ENCODE measurements at regions not wholly inside any gene's neighbourhood (a gene's known extent, or its start where the extent isn't known, plus 50 kb on each side); places are given as distances from the start of the nearest gene placed in this dataset.

DNA sequence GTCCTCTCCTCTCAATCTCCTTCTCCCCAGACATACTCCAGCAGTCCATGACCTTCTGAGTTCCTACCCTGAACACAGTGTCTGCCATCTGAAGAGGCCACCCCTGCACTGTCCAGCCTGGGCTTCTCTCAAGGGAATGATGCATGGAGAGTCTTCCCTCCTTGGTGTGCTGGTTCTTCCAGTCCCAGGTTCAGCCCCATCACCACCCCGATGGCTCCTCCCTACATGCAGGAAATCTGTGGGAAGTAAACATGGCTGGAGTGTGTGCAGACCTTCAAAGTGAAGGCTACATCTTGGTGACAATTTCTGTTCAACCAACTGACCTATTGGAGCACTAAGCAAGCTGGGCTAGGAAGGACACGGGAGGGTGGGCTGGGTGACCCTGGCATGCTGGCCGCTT lies 121.0 kb upstream of the JAG1 start:
- Histone ChIP-seq H3K27ac (ENCODE audit: poor library complexity, severe bottlenecking) (no peak overlapping the region), H3K27me3 (ENCODE audit: insufficient read depth, poor library complexity, severe bottlenecking) (no peaks in the 10 kb centered on the region)

DNA sequence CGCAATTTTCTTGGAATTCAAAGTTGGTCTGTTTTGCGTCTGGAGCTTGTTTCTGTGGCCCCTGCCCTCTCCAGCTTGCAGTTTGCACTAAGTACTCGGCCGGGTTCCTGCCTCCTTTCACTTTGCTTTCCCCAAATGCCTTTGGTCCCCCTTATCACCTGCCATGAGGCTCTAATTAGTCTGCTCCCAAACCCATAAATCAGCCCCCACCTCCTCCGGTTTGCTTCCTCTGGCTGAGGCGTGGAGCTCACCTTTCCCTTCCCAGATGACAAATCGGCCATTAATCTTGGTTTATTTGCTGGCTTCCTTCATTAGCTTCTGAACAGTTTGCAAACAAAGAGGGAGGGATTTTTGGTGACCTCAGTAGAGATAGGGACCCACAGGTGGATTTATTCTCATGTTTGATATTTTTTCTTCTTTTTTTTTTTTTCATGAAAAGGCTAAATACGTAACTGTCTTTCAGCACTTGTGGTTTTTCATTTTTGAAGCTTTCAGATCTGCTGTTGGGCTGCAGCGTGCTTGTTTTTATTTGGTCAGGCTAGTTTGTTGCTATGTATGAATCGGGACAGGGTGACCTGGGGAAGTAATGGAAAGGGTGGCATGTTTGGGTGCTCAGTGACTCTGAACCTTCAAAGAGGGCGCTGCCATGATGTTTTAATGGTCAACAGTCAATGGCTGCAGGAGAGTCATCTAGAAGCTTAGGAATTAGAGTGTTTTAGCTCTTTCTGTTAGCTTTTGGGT lies 121.7 kb upstream of the JAG1 start:
- Histone ChIP-seq H3K27me3 (ENCODE audit: insufficient read depth, poor library complexity, severe bottlenecking) (no peaks in the 10 kb centered on the region), H3K27ac (ENCODE audit: poor library complexity, severe bottlenecking) (no peak overlapping the region), H3K4me3 (ENCODE audit: severe bottlenecking) (no peak overlapping the region), H3K36me3 (ENCODE audit: low read depth) (no peaks in the 10 kb centered on the region), H3K4me1 (ENCODE audit: insufficient read depth, poor library complexity, severe bottlenecking) (peaks cover 15% of the 10 kb centered on the region), H3K9me3 (ENCODE audit: severe bottlenecking) (no peaks in the 10 kb centered on the region)
- no peak for DNase-seq (ENCODE audit: low spot score)
- TF ChIP-seq, protein P1, sequence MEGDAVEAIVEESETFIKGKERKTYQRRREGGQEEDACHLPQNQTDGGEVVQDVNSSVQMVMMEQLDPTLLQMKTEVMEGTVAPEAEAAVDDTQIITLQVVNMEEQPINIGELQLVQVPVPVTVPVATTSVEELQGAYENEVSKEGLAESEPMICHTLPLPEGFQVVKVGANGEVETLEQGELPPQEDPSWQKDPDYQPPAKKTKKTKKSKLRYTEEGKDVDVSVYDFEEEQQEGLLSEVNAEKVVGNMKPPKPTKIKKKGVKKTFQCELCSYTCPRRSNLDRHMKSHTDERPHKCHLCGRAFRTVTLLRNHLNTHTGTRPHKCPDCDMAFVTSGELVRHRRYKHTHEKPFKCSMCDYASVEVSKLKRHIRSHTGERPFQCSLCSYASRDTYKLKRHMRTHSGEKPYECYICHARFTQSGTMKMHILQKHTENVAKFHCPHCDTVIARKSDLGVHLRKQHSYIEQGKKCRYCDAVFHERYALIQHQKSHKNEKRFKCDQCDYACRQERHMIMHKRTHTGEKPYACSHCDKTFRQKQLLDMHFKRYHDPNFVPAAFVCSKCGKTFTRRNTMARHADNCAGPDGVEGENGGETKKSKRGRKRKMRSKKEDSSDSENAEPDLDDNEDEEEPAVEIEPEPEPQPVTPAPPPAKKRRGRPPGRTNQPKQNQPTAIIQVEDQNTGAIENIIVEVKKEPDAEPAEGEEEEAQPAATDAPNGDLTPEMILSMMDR (IDR thresholded peaks at IDR 0.05; ENCODE audit: poor library complexity, severe bottlenecking), result no peak
- ATAC-seq (ENCODE audit: low read depth), result no peak

More for the DNA sequence above, 121.0 kb upstream of the JAG1 start:
- TF ChIP-seq, protein P1 (IDR thresholded peaks at IDR 0.05; ENCODE audit: poor library complexity, severe bottlenecking), result no peak
- peaks cover 18% of the 10 kb centered on the region for H3K4me1 ChIP-seq (ENCODE audit: insufficient read depth, poor library complexity, severe bottlenecking)
- H3K36me3 ChIP-seq (ENCODE audit: low read depth), result no peaks in the 10 kb centered on the region
- ATAC-seq (ENCODE audit: low read depth), result no peak
- no peak overlapping the region for H3K4me3 ChIP-seq (ENCODE audit: severe bottlenecking)
- no peaks in the 10 kb centered on the region for H3K9me3 ChIP-seq (ENCODE audit: severe bottlenecking)
- DNase-seq (ENCODE audit: low spot score), result no peak

DNA sequence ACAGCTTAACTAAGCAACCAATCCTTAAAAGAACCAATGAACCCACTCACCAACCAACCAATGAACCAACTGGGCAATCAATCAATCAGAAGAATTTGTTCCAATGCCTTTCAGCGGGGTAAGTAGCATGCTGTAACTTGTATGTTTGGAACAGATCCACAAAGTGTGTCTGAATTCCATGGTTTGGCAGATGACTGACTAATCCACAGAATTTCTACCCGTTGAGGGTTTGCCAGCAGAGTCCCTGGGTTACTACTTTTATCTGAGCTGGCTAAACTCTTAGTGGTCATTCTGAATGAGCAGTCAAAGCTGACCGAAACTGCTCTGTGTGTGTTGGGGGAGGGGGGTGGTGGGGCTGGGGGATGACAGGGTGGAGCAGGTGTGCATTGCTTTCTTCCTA lies 125.0 kb upstream of the JAG1 start:
- H3K27me3 ChIP-seq (ENCODE audit: insufficient read depth, poor library complexity, severe bottlenecking), result no peaks in the 10 kb centered on the region
- no peak overlapping the region for H3K4me3 ChIP-seq (ENCODE audit: severe bottlenecking)
- peak overlapping the region; percentile 36 for H3K27ac ChIP-seq (ENCODE audit: poor library complexity, severe bottlenecking)
- ATAC-seq (ENCODE audit: low read depth) (peak; percentile 93), DNase-seq (ENCODE audit: low spot score) (no peak)
- peaks cover 15% of the 10 kb centered on the region for H3K4me1 ChIP-seq (ENCODE audit: insufficient read depth, poor library complexity, severe bottlenecking)
- TF ChIP-seq, protein P1 (IDR thresholded peaks at IDR 0.05; ENCODE audit: poor library complexity, severe bottlenecking), result no peak
- H3K9me3 ChIP-seq (ENCODE audit: severe bottlenecking), result no peaks in the 10 kb centered on the region
- H3K36me3 ChIP-seq (ENCODE audit: low read depth), result no peaks in the 10 kb centered on the region

DNA sequence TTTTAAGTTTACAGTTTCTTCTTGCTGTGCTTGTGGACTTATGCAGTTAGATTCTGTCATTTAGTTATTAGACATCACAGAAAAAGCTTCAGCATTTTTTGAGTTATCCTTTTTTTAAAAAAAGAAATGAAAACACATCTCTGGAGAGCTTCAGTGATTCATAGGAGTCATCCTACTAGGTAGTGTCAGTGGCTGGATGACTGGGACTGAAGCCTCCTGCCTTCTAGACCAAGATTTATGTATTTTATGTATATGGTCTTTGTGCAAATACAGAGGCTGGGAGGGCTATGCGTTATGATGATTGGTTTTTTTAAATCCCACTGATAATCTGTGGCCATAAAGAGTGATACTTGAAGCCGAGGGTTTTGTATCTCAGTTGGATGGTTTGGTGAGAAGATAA lies 125.9 kb upstream of the JAG1 start:
- DNase-seq (ENCODE audit: low spot score) (no peak), ATAC-seq (ENCODE audit: low read depth) (no peak)
- Histone ChIP-seq H3K4me1 (ENCODE audit: insufficient read depth, poor library complexity, severe bottlenecking) (peaks cover 15% of the 10 kb centered on the region), H3K27me3 (ENCODE audit: insufficient read depth, poor library complexity, severe bottlenecking) (no peaks in the 10 kb centered on the region), H3K4me3 (ENCODE audit: severe bottlenecking) (no peak overlapping the region), H3K9me3 (ENCODE audit: severe bottlenecking) (no peaks in the 10 kb centered on the region), H3K36me3 (ENCODE audit: low read depth) (no peaks in the 10 kb centered on the region), H3K27ac (ENCODE audit: poor library complexity, severe bottlenecking) (peak overlapping the region; percentile 36)
- TF ChIP-seq, protein P1 (IDR thresholded peaks at IDR 0.05; ENCODE audit: poor library complexity, severe bottlenecking), result no peak

DNA sequence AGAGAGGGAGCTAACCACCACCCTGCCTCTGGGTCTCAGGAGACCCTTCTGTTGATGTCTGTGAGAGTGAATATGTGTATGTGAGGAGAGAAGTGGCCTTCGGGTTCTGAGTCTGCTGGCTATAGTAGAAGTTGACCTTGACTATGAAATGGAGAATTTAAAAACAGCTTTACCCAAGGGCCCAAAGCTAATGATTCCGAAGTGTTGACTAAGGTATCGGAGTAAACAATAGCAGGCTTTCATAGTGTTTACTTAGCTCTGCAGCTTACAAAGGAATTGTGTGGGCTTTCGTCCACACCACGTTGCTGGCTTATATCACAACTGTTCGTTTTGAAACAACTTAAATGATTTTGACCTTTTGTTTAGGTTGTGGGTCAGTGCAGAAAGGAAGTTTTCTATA lies 126.5 kb upstream of the JAG1 start:
- H3K9me3 ChIP-seq (ENCODE audit: severe bottlenecking), result no peaks in the 10 kb centered on the region
- DNase-seq (ENCODE audit: low spot score) (no peak), ATAC-seq (ENCODE audit: low read depth) (no peak)
- no peak overlapping the region for H3K27ac ChIP-seq (ENCODE audit: poor library complexity, severe bottlenecking)
- no peaks in the 10 kb centered on the region for H3K36me3 ChIP-seq (ENCODE audit: low read depth)
- no peaks in the 10 kb centered on the region for H3K27me3 ChIP-seq (ENCODE audit: insufficient read depth, poor library complexity, severe bottlenecking)
- TF ChIP-seq, protein P1 (IDR thresholded peaks at IDR 0.05; ENCODE audit: poor library complexity, severe bottlenecking), result no peak
- peaks cover 15% of the 10 kb centered on the region for H3K4me1 ChIP-seq (ENCODE audit: insufficient read depth, poor library complexity, severe bottlenecking)
- no peak overlapping the region for H3K4me3 ChIP-seq (ENCODE audit: severe bottlenecking)

All from RWPE2 (cell line).